ENCODE measurements at regions not wholly inside any gene's neighbourhood (a gene's known extent, or its start where the extent isn't known, plus 50 kb on each side); places are given as distances from the start of the nearest gene placed in this dataset.

DNA sequence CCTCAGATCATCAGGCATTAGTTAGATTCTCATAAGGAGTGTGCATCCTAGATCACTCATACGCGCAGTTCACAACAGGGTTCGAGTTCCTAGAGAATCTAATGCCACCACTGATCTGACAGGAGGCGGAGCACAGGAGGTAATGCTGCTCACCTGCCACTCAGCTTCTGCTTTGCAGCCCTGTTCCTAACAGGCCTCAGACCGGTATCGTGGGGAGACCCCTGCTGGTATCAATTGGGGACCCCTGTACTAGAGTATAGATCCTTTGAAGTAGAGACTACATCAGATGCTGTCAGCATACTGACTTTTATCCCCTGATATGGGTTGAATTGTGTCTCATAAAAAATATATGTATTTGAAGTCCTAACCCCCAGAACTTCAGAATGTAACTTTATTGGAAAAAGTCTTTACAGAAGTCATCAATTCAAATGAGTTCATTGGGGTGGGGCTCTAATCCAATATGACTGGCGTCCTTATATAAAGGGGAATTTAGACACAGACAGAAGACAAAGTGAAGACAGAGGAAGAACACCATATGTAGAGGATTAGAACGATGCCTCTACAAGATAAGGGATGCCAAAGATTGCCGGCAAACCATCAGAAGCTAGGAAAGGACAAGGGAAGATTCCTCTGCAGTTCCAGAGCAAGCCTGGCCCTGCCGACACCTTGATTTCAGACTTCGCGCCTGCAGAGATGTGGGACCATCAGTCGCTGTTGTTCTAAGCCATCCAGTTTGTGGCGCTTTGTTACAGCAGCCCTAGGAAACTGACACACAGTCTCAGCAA is 104.4 kb upstream of the BTBD3 start:
- no peak for DNase-seq

DNA sequence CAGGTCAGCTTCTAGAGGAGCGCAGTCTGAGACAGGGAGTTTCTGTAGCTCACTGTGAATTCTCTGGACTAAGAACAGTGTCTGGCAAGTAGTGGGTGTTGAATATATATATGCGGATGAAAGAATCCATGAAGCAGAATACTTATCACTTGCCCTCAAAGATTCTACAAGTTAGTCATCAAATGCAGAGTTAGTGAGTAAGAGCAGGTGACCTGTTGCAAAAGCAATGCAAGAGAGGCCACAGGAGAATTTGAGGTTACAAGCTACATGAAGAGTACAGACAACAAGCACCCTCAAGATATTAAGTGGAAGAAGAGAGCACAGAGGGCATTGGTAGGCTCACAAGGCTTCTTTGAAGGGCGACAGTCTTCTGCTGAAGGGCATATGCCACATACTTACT is 103.4 kb upstream of the BTBD3 start:
- no peak for DNase-seq

DNA sequence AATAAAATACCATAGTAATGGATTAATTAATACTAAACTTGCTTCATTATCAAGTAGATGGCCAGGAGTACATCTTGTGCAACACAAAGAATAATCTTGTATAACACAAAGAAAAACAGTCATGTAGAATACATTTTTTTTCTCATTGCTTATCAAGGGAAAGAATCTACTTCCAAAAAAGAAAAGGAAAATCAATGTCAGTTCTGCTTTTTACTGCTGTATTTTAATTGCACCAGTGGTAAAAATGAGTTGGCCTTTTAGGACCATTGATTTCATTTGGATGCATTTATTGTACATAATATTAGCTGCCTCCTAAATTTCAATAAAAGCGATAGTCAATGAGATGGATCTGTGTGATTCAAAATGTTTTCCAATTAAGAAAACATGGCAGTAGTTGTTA is 96.9 kb upstream of the BTBD3 start:
- DNase-seq = no peak

DNA sequence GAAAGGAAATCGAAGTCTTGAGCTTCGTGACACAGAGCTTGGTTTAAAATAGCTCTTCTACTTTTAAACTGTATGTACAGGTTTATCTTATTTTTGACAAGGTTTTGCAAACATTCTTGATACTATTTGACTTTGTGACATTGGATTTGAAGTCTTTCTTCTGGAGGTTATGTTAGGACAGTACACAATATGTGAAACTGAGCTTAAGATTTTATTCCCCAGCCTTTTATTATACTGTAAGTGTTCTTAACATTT is 95.2 kb upstream of the BTBD3 start:
- no peak for DNase-seq

DNA sequence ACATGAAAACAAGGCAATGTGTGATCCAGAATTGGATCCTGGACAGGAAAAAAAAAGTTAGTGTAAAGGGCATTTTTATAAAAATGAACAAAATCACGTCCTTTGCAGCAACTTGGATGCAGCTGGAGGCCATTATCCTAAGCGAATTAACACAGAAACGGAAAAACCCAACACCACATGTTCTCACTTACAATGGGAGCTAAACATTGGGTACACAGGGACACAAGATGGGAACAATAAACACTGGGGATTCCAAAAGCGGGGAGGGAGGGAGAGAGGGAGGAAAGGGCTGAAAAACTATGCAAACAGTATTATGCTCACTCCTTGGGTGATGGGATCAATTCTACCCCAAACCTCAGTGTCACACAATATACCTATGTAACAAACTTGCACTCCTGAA is 91.4 kb upstream of the BTBD3 start:
- DNase-seq = no peak

DNA sequence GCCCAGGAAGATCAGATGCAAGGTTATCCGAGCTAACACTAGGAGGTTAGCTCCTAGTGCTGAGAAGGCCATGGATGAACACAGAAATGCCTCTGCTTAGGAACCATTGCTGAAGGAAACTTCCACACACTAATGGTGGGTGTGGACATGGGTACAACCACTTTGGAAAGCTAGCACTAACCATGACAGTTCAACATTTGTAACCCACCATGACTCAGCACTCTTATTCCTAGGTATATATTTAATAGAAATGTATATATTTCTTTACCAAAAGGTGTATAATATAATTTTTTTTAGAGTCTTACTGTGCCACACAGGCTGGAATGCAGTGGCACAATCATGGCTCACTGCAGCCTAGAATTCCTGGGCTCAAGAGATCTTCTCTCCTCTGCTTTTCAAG is 85.3 kb upstream of the BTBD3 start:
- DNase-seq = no peak

DNA sequence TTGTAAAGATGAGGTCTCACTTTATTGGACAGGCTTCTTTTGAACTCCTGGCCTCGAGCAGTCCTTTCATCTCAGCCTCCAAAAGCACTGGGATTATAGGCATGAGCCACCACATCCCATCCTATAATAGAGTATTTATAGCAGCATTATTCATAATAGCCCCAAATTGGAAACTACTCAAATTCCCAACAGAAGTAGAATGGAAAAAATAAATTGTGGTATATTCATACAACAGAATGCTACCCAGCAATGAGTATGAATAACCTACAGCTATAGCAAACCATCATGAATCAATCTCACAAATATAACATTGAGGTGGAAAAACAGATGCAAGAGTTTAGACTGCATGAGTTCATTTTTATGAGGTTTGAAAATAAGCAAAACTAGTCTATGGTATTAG is 84.8 kb upstream of the BTBD3 start:
- no peak for DNase-seq

DNA sequence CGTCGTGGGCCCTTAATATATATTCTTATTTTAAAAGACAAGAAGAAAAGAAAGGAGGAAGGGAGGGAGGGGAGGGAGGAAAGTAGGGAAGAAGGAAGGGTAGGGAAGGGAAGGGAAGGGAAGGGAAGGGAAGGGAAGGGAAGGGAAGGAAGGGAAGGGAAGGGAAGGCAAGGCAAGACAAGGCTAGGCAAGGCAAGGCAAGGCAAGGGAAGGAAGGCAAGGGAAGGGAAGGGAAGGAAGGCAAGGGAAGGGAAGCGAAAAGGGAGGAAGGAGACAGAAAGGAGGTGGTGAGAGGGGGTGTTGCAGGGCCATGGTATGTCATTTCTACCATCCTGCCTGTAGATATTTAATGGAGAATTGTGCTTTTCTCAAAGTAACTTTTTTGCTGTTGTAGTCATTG is 83.9 kb upstream of the BTBD3 start:
- no peak for DNase-seq

DNA sequence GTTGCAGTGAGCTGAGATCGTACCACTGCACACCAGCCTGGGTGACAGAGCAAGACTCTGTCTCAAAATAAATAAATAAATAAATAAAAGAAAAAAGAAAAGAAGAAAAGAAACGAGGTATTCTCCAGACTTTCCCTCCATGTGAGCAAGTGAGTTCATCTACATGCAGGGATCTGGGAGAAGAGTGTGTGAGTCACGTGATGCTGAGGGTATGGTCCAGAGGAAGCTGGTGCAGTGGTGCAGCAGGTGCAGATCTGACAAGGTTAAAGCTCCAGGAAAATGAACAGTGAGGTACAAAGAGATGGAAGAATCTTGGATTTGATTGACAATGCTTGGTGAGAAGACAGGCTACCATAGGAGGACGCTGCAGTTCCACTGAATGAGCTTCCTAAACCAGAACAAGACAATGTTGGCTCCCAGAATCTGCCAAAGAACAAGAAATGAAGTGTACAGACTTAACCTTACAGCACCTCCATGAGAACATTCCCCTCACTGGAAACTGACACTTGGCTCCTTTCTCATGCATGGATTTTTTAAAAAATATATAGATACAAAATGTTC is 79.5 kb upstream of the BTBD3 start:
- no peak for DNase-seq

DNA sequence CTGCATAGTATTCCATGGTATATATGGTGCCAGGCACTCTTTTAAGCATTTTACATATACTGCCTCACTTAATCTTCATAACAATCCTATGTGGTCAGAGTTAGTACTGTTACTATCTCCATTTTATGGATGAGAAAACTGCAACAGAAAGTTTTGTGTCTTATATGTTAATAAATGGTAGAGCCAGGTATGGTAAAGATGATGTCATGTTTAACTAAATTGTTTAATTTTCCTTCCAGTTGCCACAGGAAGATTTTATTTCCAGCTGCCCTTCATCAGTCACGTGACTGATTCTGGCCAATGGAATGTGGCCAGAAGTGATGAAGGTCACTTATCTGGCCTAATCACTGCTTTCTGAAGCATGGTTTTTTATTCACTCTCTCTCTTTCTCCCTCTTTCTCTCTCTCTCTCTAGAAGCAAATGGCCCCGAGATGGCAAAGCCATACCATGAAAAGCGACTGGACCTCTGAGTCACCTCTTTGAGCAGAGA is 75.7 kb upstream of the BTBD3 start:
- no peak for DNase-seq

DNA sequence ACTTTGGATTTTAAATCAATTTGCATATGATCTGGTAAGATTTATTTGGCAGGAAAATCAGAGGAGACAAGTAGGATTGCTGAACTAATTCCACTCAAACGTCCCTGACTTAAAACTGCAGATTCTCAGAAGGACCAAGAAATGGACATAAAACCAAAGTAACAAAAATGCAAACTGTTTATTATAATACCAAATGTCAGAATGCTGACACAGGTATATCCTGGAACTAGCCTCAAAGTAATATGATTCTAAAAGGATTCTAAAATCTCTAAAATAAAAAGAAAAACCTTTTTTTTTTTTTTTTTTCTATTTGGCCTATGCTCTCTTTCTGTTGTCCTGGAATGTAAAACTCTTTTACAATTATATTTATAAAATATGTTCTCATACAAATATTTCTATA is 74.4 kb upstream of the BTBD3 start:
- no peak for DNase-seq

DNA sequence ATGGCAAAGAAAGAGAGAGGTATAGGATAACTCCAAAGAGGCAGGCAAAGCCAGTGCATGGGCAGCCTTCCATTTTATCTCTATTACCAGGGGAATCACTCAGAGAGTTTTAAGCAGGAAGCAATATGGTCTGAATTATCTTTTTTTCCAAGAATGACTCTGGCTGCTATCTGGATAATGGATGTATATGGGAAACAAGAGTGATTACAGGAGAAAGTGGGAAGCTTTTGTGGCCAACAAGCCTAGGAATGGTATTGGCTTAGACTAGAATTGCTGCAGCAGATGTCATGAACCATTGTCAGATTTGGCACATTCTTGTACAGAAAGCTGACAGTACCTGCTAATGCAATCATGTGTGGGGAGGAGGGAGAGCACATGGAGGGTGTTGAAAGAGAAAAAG is 73.0 kb upstream of the BTBD3 start:
- DNase-seq = no peak

DNA sequence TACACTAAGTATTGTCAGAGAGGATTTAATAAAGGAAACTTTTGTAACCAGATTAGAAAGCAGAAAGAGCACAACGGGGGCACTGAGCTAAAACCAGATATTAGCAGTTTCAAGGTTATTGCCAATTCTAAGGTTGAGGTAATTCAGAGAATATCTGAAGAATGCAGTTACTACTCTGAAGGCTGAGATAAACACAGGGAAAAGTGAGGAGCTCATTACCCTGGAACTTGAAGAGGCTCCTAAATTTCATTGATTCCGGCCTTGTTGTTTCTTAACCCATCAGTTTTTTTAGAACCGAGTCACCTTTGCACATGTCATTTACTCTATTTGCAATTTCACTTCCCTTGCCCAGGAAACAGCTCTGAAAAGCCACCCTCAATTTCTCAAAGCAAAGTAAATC is 72.4 kb upstream of the BTBD3 start:
- DNase-seq = no peak

DNA sequence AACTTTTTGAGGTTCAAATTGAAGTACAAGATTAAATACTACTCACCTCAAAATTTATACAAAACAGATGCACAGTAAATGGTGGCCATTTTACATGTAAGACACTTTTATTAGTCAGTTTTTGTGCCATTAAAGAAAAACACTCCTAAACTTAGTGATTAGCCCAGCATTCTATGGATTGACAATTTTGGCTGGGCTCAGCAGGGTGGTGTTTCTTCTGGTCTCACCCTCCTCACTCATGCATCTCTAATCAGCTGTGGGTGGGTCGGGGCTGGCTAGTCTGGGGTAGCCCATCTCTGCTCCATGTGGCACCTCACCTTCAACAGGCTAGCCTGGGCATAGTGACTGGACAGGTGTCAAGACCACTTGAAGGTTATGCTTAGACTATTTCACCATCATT is 71.6 kb upstream of the BTBD3 start:
- DNase-seq = no peak

DNA sequence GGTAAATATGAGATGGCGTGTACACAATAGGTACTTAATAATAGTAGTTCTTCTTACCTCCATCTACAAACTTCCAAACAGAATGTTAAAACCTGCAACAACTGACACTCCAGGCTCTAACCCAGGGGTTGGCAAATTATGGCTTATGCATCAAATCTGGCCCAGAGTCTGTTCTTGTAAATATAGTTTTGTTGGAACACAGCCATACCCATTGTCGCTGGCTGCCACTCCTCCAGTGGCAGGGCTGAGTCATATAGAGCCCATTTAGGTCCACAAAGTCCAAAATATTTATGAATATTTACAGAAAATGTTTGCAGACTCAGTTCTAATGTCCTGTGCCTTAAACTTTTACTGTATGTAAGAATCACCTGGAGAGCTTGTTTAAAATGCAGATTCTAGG is 69.9 kb upstream of the BTBD3 start:
- no peak for DNase-seq

DNA sequence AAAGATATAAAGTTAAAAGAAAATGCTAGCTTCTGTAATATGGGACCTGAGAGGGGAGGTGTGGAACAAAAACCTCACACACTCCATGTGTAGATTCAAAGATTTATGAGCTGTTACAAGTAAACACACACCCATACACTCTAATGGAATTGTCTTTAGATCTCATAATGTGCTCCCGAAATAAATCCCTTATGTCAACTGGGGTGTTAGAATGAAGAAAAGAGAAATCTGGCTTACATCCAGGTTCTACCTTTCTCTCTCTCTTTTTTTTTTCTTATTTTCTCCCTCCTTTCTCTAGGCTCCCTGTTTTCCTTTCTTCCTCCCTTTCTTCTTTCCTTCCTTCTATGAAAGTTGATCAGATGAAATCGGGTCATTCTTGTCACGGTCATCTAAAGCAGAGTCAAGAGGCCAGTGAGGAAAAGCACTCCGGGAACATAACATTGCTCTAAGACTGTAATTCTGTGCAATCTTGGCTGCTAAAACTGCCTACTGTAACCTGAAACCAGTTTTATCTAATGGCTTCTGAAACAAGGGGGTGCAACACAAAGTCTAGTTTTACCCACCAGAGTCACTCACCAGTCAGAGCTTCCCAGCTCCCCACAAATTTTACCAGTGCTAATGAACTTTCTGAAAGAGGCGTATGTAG is 68.3 kb upstream of the BTBD3 start:
- DNase-seq = no peak

DNA sequence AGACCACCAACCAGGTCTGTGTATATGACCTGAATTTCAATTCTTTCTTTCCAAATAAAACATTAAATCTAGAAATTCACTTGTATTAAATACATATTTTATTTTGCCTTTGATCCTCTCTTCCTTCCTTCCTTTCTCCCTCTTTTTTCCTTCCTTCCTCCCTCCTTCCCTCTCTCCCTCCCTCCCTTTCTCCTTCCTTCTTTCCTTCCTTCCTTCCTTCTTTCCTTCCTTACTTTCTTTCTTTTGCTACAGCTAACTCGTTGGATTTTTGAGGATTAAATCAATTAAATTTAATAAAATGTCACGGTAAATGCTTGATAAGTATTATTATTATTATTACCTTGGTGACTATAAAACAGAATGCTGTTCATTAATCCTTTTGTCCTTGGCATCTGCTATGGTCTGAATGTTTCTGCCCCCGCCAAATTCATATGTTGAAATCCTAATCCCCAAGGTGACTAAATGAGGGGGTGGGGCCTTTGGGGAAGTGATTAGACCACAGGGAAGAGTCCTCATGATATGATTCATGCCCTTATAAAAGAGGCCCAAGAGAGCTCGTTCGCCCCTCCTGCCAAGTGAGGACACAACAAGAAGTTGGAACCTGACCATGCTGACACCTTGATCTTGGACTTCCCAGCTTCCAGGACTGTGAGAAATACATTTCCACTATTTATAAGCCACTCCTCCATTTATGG is 67.6 kb upstream of the BTBD3 start:
- DNase-seq = no peak

DNA sequence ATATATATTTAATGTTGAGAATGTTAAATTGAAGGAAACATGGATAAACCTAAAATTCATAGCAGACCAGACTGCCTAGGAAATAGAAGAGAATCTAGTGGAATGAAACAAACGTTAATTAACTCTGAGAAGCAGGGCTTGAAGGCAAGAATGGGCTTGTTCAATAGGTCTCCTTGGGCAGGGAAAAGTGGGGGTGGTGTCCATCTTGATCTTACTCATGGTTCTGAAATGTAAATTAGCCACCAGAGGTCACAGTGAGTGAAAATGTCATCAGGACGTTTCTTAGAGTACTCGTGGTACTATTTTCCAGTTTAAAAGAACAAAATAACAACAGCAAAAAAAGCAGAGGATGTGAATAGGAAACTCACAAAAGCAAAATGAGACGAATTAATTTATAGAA is 66.8 kb upstream of the BTBD3 start:
- DNase-seq = no peak

DNA sequence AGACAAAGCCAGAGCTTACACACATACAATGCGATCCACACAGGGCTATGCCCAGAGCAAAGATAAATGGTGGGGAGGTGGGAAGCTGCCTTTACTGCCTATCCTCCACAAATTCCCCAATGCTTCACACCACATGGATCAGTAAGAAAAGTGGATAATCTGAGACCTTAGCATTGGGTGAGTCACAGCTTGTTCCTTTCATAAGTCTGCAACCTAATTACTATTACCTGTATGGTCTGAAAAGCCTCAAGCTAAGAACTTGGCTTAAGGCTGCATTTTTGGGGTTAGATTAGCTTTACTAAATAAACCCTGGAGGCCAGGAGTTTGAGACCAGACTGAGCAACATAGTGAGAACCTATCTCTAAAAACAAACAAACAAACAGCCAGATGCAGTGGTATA is 66.0 kb upstream of the BTBD3 start:
- no peak for DNase-seq

DNA sequence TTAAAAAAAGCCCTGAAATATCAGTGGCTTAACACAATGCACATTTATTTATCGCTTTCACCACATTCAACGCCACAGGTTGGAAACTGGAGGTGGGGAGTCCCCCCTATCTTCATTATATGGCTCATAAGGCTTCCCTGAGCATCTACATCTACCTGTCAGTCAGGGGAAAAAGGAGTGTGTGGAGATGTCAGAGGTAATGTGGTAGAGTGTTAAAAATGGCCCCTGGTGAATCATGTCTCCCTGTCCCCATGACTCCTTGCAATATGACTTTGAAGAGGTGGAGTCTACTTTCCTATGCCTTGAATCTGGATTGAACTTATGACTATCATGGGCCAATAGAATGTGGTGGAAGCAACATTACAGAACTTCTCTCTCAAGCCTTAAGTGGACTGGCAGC is 65.5 kb upstream of the BTBD3 start:
- DNase-seq = no peak

DNA sequence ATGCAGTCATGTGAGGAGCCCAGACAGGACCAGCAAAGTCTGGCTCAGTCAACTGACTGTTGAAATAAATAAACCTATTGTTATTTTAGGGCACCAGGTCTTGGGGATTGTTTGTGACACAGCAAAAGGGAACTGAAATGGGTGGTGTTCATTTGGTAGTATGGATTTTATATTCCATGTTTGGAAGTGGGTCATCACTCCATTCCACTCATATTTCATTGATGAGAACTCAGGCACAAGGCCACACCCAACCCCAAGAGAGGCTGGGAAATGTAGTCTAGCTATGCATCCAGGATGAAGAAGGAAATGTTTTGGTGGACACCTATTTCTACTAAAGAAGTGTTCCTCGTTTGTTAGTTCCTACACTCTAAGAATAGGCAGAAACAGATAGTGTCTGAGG is 64.9 kb upstream of the BTBD3 start:
- DNase-seq = no peak

DNA sequence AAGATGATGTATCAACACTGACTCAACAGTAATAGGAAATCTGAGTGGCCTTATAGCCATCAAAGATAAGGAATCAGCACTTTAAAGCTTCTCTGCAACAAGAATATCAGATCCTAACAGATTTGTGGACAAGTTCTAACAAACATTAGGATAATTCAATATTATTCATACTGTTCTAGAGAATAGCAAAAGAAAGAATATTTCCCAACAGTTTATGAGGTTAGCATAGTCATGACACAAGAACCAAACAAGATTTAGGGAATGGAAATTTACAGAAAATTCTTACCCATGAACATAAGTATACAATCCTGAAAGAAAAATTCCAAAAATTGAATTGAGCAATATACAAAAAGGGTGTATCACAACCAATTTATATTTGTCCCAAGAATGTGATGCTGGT is 64.3 kb upstream of the BTBD3 start:
- no peak for DNase-seq

DNA sequence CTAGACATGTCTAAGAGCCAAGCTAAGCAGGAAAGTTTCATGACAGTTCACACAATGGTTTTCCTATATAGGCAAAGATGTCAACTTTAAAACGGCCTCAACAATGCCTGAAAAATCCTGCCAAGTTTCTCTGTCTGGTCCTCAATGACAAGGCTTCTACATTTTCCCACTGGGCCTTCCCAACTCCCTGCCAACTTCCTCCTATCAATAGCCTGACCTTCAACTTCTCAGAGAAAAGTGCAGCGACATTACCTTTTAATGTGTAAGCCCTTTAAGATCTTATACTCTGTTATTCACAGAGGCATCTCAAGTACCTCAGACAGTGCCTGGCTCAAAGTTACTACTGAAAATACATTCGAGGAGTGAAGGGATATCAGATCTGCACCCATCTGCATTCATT is 56.2 kb upstream of the BTBD3 start:
- no peak for DNase-seq

DNA sequence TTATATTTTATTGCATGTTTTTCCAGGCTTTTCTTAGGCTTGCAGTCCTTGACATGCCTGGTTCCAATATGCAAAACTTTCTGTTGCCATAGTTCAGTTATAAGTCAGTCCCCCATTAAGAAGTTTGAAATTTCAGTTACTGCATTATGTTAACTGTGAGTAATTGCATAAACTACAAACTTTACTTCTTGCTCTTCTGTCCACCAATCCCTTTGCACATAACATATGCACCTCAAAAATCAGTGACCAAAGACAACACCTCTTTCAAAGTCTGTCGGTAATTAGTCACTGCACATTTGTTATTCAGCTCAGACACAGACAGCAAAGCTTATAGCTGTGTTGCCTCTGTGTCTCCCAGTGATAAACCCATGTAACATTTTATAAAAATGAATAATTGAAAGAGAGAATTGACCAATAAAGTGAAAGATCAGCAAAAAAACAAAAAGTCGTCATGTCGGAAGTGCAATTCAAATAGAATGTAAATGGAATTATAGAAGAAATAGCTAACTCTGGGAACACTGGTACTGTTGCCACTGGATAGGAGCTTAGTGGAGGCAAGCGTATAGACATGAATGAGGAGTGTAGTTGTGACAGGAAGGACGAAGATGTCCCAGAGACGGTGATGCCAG is 50.3 kb upstream of the BTBD3 start:
- no peak for DNase-seq
